Breast epithelium (tissue), 4 donors: ENCODE measurements at regions not wholly inside any gene's neighbourhood (a gene's known extent, or its start where the extent isn't known, plus 50 kb on each side); places are given as distances from the start of the nearest gene placed in this dataset.

Experiments used
- DNase-seq, 2 donors: peaks; one replicate each; pipeline ENCODE4 v3.0.0-alpha.2; 2019; ENCODE audit warnings: low spot score in 2 of 2
- H3K27ac ChIP-seq, 2 donors: fragments of 200-600 bp; sonication (generic) in 1 of 2; one replicate each; pipeline ENCODE4 v1.5.1; 2016 to 2019; ENCODE audit warnings: mild to moderate bottlenecking in 1 of 2
- H3K27me3 ChIP-seq, 2 donors: fragments of 200-600 bp; sonication (generic) in 1 of 2; one replicate each; pipeline versions ENCODE4 v1.5.1 to v1.6.0; 2017 to 2019; ENCODE audit warnings: control low read depth in 1 of 2, mild to moderate bottlenecking in 1 of 2
- H3K36me3 ChIP-seq: fragments of 200-600 bp; one replicate; pipeline ENCODE4 v1.5.1; 2019
- H3K4me1 ChIP-seq, 2 donors: fragments of 200-600 bp; sonication (generic); one replicate each; pipeline ENCODE4 v1.5.1; 2016 to 2019; ENCODE audit warnings: control low read depth in 1 of 2
- H3K4me3 ChIP-seq, 3 donors: fragments of 200-600 bp; sonication (generic); 1 replicate in 2 of 3; 2 replicates in 1 of 3; pipeline ENCODE4 v1.5.1; 2016 to 2019; ENCODE audit warnings: mild to moderate bottlenecking in 3 of 3, moderate library complexity in 2 of 3
- H3K9me3 ChIP-seq, 2 donors: fragments of 200-600 bp; sonication (generic) in 1 of 2; one replicate each; pipeline ENCODE4 v1.5.1; 2016 to 2019; ENCODE audit warnings: control low read depth in 1 of 2
- POLR2A ChIP-seq: fragments of 450-650 bp; IDR thresholded peaks from one replicate; pipeline ENCODE4 v1.6.1; 2016; ENCODE audit warnings: antibody characterized with exemption, mild to moderate bottlenecking, moderate library complexity
- POLR2AphosphoS5 ChIP-seq, 3 donors: sonication (generic); formaldehyde crosslinking; IDR thresholded peaks; one replicate each; pipeline ENCODE4 v1.6.1; 2017; ENCODE audit warnings: antibody characterized with exemption in 3 of 3
- intact Hi-C: fragments of 100-400 bp; cut with DNase I; formaldehyde crosslinking; loops from one replicate; pipeline ENCODE4 v1.15.1; 2023; ENCODE audit warnings: low total_unique reads
- TF ChIP-seq, protein P1 (sequence below), 3 donors: fragments of 450-650 bp; IDR thresholded peaks; one replicate each; pipeline ENCODE4 v1.5.1; 2016 to 2017; ENCODE audit warnings: antibody characterized with exemption in 3 of 3, mild to moderate bottlenecking in 3 of 3, moderate library complexity in 3 of 3

DNA sequence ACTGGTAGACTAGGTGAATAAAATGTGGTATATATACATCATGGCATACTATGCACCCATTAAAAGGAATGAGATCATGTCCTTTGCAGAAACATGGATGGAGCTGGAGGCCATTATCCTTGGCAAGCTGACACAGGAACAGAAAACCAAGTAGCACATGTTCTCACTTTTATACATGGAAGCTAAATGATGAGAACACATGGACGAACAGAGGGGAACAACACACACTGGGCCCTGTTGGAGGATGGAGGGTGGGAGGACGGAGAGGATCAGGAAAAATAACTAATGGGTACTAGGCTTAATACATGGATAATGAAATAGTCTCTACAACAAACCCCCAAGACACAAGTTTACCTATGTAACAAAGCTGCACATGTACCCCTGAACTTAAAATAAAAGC, 780.0 kb downstream of the DACH1 start:
- intact Hi-C loops: no loop called here
- TF ChIP-seq, protein P1, sequence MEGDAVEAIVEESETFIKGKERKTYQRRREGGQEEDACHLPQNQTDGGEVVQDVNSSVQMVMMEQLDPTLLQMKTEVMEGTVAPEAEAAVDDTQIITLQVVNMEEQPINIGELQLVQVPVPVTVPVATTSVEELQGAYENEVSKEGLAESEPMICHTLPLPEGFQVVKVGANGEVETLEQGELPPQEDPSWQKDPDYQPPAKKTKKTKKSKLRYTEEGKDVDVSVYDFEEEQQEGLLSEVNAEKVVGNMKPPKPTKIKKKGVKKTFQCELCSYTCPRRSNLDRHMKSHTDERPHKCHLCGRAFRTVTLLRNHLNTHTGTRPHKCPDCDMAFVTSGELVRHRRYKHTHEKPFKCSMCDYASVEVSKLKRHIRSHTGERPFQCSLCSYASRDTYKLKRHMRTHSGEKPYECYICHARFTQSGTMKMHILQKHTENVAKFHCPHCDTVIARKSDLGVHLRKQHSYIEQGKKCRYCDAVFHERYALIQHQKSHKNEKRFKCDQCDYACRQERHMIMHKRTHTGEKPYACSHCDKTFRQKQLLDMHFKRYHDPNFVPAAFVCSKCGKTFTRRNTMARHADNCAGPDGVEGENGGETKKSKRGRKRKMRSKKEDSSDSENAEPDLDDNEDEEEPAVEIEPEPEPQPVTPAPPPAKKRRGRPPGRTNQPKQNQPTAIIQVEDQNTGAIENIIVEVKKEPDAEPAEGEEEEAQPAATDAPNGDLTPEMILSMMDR (IDR thresholded peaks at IDR 0.05): no peak
- TF ChIP-seq POLR2A: no peak
- no peak for TF ChIP-seq POLR2AphosphoS5 (IDR thresholded peaks at IDR 0.05)
- H3K4me3 ChIP-seq: no peak overlapping the region
- H3K36me3 ChIP-seq: no peaks in the 10 kb centered on the region
- H3K27me3 ChIP-seq: no peaks in the 10 kb centered on the region
- no peaks in the 10 kb centered on the region for H3K9me3 ChIP-seq
- no peak overlapping the region for H3K27ac ChIP-seq
- no peaks in the 10 kb centered on the region for H3K4me1 ChIP-seq
- no peak for DNase-seq

DNA sequence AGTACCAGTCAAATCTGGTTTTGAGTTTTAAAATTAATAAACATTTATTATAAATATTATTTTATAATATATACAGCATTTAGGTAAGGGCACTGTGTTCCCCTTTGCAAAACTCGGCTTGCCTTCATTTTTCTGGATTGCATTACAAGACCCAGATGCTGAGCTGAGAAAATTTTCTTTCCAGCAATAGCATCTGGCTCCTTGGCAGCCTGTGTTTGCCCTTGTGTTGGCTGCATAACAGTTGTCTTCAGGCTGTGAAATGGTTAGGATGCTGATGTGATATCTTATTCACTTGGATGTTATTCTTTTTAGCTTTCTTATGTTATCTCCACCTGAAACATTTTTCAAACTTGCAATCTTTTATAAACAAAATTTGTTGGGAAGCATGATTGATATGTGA, 784.4 kb downstream of the DACH1 start:
- no peaks in the 10 kb centered on the region for H3K9me3 ChIP-seq
- H3K36me3 ChIP-seq: no peaks in the 10 kb centered on the region
- no peak for DNase-seq
- intact Hi-C loops: no loop called here
- no peaks in the 10 kb centered on the region for H3K27me3 ChIP-seq
- H3K27ac ChIP-seq: no peak overlapping the region
- TF ChIP-seq POLR2AphosphoS5 (IDR thresholded peaks at IDR 0.05) (no peak), POLR2A (no peak)
- TF ChIP-seq, protein P1 (IDR thresholded peaks at IDR 0.05): no peak
- no peak overlapping the region for H3K4me3 ChIP-seq
- no peaks in the 10 kb centered on the region for H3K4me1 ChIP-seq

DNA sequence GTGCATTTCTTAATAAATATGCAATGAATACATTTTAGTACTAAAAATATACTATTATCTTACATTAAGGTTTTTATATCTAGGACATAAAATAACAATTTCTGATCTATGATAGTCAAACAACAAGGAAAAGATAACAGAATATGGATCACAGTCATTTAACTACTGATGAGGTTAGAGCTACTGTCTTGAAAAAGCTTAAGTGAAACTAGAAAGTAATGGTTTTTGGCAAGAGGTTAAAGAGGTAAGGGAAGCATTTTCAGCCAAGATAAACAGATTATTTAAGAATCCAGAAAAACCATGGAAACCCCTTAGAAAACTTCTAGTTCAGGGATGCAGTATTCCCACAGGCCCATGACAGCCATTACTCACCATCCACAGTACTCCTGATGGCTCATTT, 787.4 kb downstream of the DACH1 start:
- Histone ChIP-seq H3K9me3 (no peaks in the 10 kb centered on the region), H3K36me3 (no peaks in the 10 kb centered on the region), H3K27me3 (no peaks in the 10 kb centered on the region), H3K27ac (no peak overlapping the region), H3K4me3 (no peak overlapping the region), H3K4me1 (no peaks in the 10 kb centered on the region)
- intact Hi-C loops: no loop called here
- TF ChIP-seq, protein P1 (IDR thresholded peaks at IDR 0.05): no peak
- no peak for TF ChIP-seq POLR2AphosphoS5 (IDR thresholded peaks at IDR 0.05)
- no peak for TF ChIP-seq POLR2A
- no peak for DNase-seq

- DNase-seq: no peak
- Histone ChIP-seq H3K27ac (no peak overlapping the region), H3K36me3 (no peaks in the 10 kb centered on the region), H3K4me3 (no peak overlapping the region), H3K4me1 (no peaks in the 10 kb centered on the region), H3K9me3 (no peaks in the 10 kb centered on the region), H3K27me3 (no peaks in the 10 kb centered on the region)
- intact Hi-C loops: no loop called here
- no peak for TF ChIP-seq POLR2AphosphoS5 (IDR thresholded peaks at IDR 0.05)
- no peak for TF ChIP-seq POLR2A
- TF ChIP-seq, protein P1 (IDR thresholded peaks at IDR 0.05): no peak
These were observed 799.0 kb downstream of the DACH1 start for GRCh38 chr13:71068041-71068440.

- H3K4me3 ChIP-seq: no peak overlapping the region
- H3K36me3 ChIP-seq: no peaks in the 10 kb centered on the region
- no peak for DNase-seq
- no peaks in the 10 kb centered on the region for H3K4me1 ChIP-seq
- H3K27ac ChIP-seq: no peak overlapping the region
- H3K27me3 ChIP-seq: no peaks in the 10 kb centered on the region
- TF ChIP-seq POLR2A (no peak), POLR2AphosphoS5 (IDR thresholded peaks at IDR 0.05) (no peak)
- TF ChIP-seq, protein P1 (IDR thresholded peaks at IDR 0.05): no peak
- H3K9me3 ChIP-seq: no peaks in the 10 kb centered on the region
- intact Hi-C loops: no loop called here
These were observed 799.7 kb downstream of the DACH1 start for GRCh38 chr13:71067165-71067815.
